ENCODE measurements at regions not wholly inside any gene's neighbourhood (a gene's known extent, or its start where the extent isn't known, plus 50 kb on each side); places are given as distances from the start of the nearest gene placed in this dataset.

DNA sequence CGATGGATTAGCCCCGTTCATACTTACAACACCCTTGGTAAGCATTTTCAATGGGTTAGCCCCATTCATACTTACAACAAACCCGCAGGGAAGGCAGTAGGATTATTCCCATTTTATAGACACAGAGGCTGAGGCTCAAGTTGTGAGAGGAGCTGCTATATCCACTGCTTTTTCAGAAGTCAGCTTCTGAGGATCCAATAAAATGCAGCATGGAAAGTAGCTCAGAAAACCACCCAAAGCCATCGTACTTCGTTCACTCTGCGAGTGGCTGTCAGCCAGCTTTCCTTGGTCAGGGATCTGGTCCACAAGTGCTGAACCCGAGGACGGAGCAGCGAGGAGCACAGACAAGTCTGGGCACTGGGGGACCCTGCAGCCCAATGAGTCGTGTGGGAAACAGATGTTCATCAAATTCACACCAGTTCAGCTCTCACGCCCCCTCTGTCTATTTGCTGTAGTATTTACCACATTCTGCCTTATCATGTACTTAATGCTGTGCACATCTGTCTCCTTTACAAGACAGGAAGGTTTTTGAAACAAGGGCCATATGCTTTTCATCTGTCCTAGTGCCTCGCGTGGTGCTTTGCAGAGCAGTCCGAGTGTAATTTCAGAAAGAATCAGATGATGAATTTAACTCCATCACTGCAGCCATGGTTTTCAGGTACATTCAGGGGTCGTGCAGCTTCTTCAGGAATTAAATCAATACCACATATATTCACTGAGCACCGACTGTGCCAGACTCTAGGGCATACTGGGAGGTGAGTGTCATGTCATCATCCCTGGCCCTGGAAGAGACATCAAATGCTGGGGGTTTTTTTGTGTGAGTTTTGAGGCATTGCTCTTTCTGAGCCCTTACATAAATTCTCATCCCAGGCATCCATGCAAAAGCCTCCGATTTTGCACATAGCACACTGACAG lies 256.9 kb downstream of the CDH26 start:
- peaks cover 0 to 27% (median 0%) of the 10 kb centered on the region in 5 donors for H3K4me1 ChIP-seq (ENCODE audit: control insufficient read depth in 5 of 5, insufficient read depth in 5 of 5, low read length in 5 of 5)
- H3K4me3 ChIP-seq: no peak overlapping the region
- ATAC-seq (ENCODE audit: insufficient read depth, low FRiP score) (no peak), DNase-seq (peak in 2 of 3 donors; percentile 42 to 77)
- TF ChIP-seq, protein P1, sequence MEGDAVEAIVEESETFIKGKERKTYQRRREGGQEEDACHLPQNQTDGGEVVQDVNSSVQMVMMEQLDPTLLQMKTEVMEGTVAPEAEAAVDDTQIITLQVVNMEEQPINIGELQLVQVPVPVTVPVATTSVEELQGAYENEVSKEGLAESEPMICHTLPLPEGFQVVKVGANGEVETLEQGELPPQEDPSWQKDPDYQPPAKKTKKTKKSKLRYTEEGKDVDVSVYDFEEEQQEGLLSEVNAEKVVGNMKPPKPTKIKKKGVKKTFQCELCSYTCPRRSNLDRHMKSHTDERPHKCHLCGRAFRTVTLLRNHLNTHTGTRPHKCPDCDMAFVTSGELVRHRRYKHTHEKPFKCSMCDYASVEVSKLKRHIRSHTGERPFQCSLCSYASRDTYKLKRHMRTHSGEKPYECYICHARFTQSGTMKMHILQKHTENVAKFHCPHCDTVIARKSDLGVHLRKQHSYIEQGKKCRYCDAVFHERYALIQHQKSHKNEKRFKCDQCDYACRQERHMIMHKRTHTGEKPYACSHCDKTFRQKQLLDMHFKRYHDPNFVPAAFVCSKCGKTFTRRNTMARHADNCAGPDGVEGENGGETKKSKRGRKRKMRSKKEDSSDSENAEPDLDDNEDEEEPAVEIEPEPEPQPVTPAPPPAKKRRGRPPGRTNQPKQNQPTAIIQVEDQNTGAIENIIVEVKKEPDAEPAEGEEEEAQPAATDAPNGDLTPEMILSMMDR (IDR thresholded peaks at IDR 0.05; ENCODE audit: control extremely low read depth, extremely low read depth): no peak
- WGBS, 2 donors: 60 to 62% methylated on average over 17 of the region's 17 CpGs
- no peak overlapping the region for H3K27ac ChIP-seq (ENCODE audit: low read depth in 1 of 2, low read length in 1 of 2)
- no peaks in the 10 kb centered on the region for H3K27me3 ChIP-seq (ENCODE audit: control insufficient read depth in 3 of 3, insufficient read depth in 3 of 3, low read length in 2 of 3)
- H3K9ac ChIP-seq (ENCODE audit: insufficient read depth in 1 of 2, low read length in 2 of 2): no peak overlapping the region
- no peaks in the 10 kb centered on the region for H3K36me3 ChIP-seq (ENCODE audit: control insufficient read depth in 4 of 4, insufficient read depth in 4 of 4, low read length in 4 of 4)
- H3K9me3 ChIP-seq (ENCODE audit: control insufficient read depth in 4 of 4, insufficient read depth in 3 of 4, low read length in 3 of 4): no peaks in the 10 kb centered on the region

DNA sequence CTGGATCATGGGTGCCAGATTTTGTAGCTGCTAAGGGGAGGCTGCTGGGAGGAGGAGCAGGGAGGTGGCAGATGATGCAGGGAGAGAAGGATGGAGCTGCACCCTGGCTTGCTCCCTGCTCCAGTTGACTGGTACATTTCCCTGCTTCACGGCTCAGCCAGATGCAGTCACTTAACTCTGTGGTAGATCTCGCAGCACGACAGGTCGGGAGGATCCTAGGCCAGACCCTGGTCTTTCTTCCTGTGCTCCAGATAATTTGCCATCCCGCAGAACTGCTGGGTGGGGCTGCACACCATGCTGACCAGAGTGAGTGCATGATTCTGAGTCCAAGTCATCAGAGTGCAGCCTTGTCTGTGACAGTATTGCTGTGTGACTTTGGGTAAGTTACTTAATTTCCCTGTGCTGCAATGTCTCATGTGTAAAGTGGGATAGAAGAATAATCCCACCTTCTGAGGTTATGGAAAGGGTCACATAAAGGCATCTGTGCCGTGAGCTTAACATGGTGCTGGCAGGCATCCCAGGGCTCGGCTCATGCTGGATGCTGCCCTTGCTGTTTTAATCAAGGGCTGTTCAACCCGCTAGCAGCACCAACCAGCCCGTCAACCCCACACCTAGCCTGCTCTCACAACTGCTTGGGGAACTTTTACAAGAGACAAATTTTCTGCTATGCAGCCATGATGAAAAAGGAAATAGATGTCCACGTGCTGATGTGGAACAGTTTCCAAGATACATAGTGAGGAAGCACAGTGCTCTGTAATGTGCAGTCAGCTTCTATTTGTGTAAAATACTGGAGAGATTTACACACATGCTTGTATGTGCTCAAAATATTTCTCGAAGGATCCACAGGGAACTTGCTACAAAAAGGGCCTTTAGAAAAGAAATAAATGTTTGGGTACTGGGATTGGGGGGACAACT lies 257.9 kb downstream of the CDH26 start:
- Histone ChIP-seq H3K9ac (ENCODE audit: insufficient read depth in 1 of 2, low read length in 2 of 2) (no peak overlapping the region), H3K9me3 (ENCODE audit: control insufficient read depth in 4 of 4, insufficient read depth in 3 of 4, low read length in 3 of 4) (no peaks in the 10 kb centered on the region), H3K27ac (ENCODE audit: low read depth in 1 of 2, low read length in 1 of 2) (no peak overlapping the region), H3K4me1 (ENCODE audit: control insufficient read depth in 5 of 5, insufficient read depth in 5 of 5, low read length in 5 of 5) (peaks cover 0 to 25% (median 0%) of the 10 kb centered on the region in 5 donors), H3K4me3 (no peak overlapping the region), H3K27me3 (ENCODE audit: control insufficient read depth in 3 of 3, insufficient read depth in 3 of 3, low read length in 2 of 3) (no peaks in the 10 kb centered on the region), H3K36me3 (ENCODE audit: control insufficient read depth in 4 of 4, insufficient read depth in 4 of 4, low read length in 4 of 4) (no peaks in the 10 kb centered on the region)
- TF ChIP-seq, protein P1 (IDR thresholded peaks at IDR 0.05; ENCODE audit: control extremely low read depth, extremely low read depth): no peak
- WGBS, 2 donors: 62 to 71% methylated on average over 11 of the region's 11 CpGs
- peak in 1 of 3 donors; percentile 18 for DNase-seq
- ATAC-seq (ENCODE audit: insufficient read depth, low FRiP score): no peak

DNA sequence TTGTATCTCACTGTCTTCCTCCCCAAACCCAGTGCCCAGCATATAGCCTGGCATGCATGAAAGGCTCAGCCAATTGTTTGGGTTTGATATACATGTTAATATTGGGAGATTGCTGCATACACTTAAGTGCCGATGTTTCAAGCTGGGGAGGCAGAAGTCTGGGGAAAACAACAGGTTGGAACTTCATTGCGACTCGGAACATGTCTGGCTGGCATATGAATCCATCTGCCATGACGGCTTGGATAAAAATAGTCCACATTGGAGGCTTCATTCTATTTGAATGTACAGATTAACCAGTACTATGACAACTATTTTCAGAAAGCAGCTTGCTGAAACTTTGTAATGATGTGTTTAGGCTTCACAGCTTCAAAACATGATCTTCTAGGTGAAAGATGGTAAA lies 261.0 kb downstream of the CDH26 start:
- no peak overlapping the region for H3K9ac ChIP-seq (ENCODE audit: insufficient read depth in 1 of 2, low read length in 2 of 2)
- no peaks in the 10 kb centered on the region for H3K9me3 ChIP-seq (ENCODE audit: control insufficient read depth in 4 of 4, insufficient read depth in 3 of 4, low read length in 3 of 4)
- H3K4me1 ChIP-seq (ENCODE audit: control insufficient read depth in 5 of 5, insufficient read depth in 5 of 5, low read length in 5 of 5): peaks cover 0 to 16% (median 0%) of the 10 kb centered on the region in 5 donors
- 93 to 96% methylated on average over 4 of the region's 4 CpGs for WGBS, 2 donors
- H3K27ac ChIP-seq (ENCODE audit: low read depth in 1 of 2, low read length in 1 of 2): no peak overlapping the region
- no peak overlapping the region for H3K4me3 ChIP-seq
- no peak for DNase-seq
- TF ChIP-seq, protein P1 (IDR thresholded peaks at IDR 0.05; ENCODE audit: control extremely low read depth, extremely low read depth): no peak
- no peaks in the 10 kb centered on the region for H3K36me3 ChIP-seq (ENCODE audit: control insufficient read depth in 4 of 4, insufficient read depth in 4 of 4, low read length in 4 of 4)
- H3K27me3 ChIP-seq (ENCODE audit: control insufficient read depth in 3 of 3, insufficient read depth in 3 of 3, low read length in 2 of 3): no peaks in the 10 kb centered on the region
- no peak for ATAC-seq (ENCODE audit: insufficient read depth, low FRiP score)

Data from lung (tissue), 11 donors.